ENCODE measurements at regions not wholly inside any gene's neighbourhood (a gene's known extent, or its start where the extent isn't known, plus 50 kb on each side); places are given as distances from the start of the nearest gene placed in this dataset.

DNA sequence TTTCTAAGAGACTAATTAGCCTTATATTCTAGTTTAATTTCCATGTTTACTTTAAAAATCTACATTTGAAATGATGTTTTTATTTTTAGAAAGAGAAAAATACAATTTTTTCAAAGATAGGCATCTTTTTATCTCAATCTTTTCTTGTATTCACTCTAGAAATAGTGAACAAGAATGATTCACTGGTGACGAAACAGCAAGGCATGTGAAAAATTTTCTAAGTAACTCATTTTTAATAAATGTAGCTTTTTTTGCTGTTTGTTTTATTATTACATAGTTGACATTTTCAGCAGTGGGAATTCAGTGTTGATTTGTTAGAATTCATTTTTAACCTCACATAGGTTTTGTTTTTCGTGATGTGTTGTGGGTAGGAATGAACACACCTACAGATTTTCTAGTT lies 1226.4 kb downstream of the NSUN3 start:
- no peaks in the 10 kb centered on the region for H3K27me3 Mint-ChIP-seq (ENCODE audit: low read depth)
- DNase-seq (ENCODE audit: low spot score), result no peak
- H3K27ac Mint-ChIP-seq, result no peak overlapping the region
- H3K9me3 Mint-ChIP-seq, result peaks cover 20% of the 10 kb centered on the region
- H3K4me3 Mint-ChIP-seq, result no peak overlapping the region
- no peaks in the 10 kb centered on the region for H3K4me1 Mint-ChIP-seq (ENCODE audit: low read depth)
- no peaks in the 10 kb centered on the region for H3K36me3 Mint-ChIP-seq (ENCODE audit: low read depth)

DNA sequence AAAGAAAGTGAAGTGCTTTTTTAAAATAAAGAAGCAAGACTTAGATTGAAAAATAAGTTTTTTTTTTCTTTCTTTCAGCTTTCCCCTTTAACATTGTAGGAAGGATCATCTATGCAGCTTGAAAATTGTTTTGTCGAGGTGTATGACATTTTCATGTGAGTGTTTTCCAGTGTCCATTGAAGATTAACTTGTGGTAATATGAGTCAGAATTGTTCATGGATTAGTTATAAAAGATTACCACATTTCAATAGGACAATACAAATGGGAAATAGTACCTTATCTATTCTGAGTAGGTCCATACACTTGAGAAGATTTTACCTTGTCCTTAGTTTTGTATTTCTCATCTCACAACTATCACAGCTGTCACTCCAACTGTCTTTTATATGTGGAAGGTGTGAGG lies 1234.7 kb downstream of the NSUN3 start:
- Mint-ChIP-seq H3K4me3 (no peak overlapping the region), H3K4me1 (ENCODE audit: low read depth) (no peaks in the 10 kb centered on the region), H3K9me3 (peaks cover 12% of the 10 kb centered on the region), H3K27ac (no peak overlapping the region), H3K27me3 (ENCODE audit: low read depth) (no peaks in the 10 kb centered on the region), H3K36me3 (ENCODE audit: low read depth) (no peaks in the 10 kb centered on the region)
- DNase-seq (ENCODE audit: low spot score), result no peak

DNA sequence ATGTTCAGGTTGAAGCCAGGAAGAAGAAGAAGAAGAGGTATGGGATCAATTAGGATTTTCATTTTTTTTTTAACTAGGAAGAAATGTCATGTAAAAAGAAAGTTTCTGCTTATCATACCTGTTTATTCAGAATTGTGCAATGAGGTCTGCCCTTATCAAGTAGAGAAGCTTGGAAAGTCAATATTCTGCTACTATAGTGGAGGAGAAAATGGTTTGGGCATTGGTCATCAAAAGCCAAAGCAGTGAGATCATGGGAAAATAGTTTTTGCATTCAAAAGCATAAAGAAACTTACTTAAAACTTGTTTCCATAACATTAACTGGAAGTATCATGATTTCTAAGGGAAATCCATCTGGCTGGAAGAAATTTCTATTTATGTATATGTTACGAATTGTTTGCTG lies 1239.2 kb downstream of the NSUN3 start:
- H3K27ac Mint-ChIP-seq, result no peak overlapping the region
- H3K36me3 Mint-ChIP-seq (ENCODE audit: low read depth), result no peaks in the 10 kb centered on the region

DNA sequence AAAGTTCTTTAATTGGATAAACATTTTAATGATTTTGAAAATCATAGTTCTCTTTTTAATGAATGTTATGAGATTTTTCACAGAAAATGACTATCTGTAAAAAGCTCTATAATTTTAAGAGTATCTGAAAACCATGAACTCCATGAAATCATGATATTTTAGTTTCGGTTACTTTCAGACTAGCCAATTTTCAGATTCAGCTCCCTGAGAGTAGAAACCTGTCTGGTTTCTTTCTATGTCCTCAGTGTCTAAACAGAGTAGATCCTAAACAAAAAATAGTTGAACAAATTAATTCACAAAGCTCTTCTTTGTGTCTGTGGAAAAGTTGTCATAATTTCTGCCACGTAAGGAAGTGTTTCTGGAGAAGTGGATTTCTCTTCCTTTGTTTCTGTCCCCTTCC lies 1247.7 kb downstream of the NSUN3 start:
- H3K4me1 Mint-ChIP-seq (ENCODE audit: low read depth), result no peaks in the 10 kb centered on the region
- no peak for DNase-seq (ENCODE audit: low spot score)
- peaks cover 40% of the 10 kb centered on the region for H3K9me3 Mint-ChIP-seq
- H3K27me3 Mint-ChIP-seq (ENCODE audit: low read depth), result no peaks in the 10 kb centered on the region
- no peak overlapping the region for H3K4me3 Mint-ChIP-seq
- no peak overlapping the region for H3K27ac Mint-ChIP-seq
- no peaks in the 10 kb centered on the region for H3K36me3 Mint-ChIP-seq (ENCODE audit: low read depth)

More for the DNA sequence above, 1239.2 kb downstream of the NSUN3 start:
- no peak overlapping the region for H3K4me3 Mint-ChIP-seq
- peaks cover 15% of the 10 kb centered on the region for H3K9me3 Mint-ChIP-seq
- DNase-seq (ENCODE audit: low spot score), result no peak
- no peaks in the 10 kb centered on the region for H3K27me3 Mint-ChIP-seq (ENCODE audit: low read depth)
- no peaks in the 10 kb centered on the region for H3K4me1 Mint-ChIP-seq (ENCODE audit: low read depth)

DNA sequence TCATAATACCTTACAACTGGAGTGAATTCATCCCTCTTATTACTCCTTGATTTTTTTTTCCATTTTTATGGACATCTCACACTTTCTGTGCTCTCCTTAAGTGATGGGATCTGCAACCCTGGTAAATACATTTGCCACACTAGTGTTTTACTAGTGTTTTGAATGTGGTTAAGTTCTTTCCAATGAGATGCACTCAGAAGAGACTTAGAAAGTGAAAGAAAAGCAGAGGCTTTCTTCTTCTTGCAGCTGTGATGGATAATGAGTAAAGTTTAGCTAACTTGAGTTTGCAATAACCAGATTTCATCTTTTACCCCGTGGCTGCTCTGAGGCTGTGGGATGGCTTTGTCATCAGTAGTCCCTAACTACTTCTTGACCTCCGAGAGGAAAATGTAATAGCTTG lies 1248.4 kb downstream of the NSUN3 start:
- Mint-ChIP-seq H3K27ac (no peak overlapping the region), H3K27me3 (ENCODE audit: low read depth) (no peaks in the 10 kb centered on the region), H3K4me1 (ENCODE audit: low read depth) (no peaks in the 10 kb centered on the region), H3K4me3 (no peak overlapping the region), H3K36me3 (ENCODE audit: low read depth) (no peaks in the 10 kb centered on the region), H3K9me3 (peaks cover 36% of the 10 kb centered on the region)
- no peak for DNase-seq (ENCODE audit: low spot score)

DNA sequence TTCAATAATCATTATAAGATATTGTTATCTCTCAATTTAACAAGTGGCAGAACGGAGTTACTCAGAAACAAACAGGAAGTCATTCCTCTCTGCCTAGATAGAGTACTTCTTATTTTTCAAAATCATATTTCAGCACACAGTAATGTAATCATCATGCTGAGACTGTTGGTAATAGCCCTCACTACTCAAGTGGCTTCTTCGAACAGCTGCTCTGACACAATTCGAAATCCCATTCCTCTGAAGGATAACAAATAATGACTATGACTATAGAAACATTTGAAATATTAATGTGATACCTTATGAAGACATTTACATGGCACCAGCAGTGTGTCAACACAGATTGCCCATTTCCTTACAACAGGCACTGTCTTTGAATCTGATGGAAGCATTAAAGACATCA lies 1249.8 kb downstream of the NSUN3 start:
- Mint-ChIP-seq H3K9me3 (peaks cover 30% of the 10 kb centered on the region), H3K27ac (no peak overlapping the region), H3K27me3 (ENCODE audit: low read depth) (no peaks in the 10 kb centered on the region), H3K36me3 (ENCODE audit: low read depth) (no peaks in the 10 kb centered on the region), H3K4me3 (no peak overlapping the region), H3K4me1 (ENCODE audit: low read depth) (no peaks in the 10 kb centered on the region)
- no peak for DNase-seq (ENCODE audit: low spot score)

DNA sequence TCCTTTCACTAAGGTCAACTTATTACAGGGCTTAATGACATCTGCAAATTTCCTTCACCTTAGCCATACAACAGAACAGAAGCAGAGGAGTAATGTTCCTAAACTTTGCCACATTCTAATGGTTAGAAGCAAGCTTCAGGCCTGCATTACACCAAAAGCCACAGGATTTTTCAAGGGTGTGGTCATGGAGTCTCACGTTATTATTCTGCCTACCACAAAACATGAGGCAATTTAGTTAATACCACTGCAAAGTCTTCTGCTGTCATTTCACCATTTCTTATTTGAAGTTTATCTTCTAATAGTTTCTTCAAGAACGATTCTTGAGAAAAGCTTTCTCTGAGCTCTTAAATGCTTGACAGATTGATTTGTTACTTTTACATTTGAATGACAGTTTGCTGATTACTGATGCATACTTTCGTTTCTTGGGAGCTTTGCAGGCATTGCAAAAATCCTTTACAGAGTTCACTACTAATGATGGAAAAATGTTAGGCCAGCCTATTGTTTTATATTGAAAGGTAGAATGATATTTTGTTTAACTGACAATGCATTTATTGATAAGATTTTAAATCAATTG lies 1257.1 kb downstream of the NSUN3 start:
- Mint-ChIP-seq H3K27ac (no peak overlapping the region), H3K4me3 (no peak overlapping the region)
- DNase-seq (ENCODE audit: low spot score), result no peak

DNA sequence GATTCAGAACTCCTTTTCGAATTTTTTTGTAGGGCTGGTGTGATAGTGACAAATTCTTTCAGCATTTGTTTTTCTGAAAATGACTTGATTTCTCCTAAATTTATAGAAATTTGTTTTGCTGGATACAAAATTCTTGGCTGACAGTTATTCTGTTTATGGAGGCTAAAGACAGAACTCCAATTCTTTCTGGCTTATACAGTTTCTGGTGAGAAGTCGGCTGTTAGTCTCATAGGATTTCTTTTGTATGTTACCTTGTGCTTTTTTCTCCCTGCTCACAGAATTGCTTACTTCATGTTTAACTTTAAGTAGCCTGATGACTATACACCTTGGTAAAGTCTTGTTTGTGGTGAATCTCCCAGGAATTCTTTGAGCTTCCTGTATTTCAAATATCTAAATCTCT lies 1264.6 kb downstream of the NSUN3 start:
- no peak overlapping the region for H3K27ac Mint-ChIP-seq
- no peak for DNase-seq (ENCODE audit: low spot score)
- H3K36me3 Mint-ChIP-seq (ENCODE audit: low read depth), result no peaks in the 10 kb centered on the region
- no peak overlapping the region for H3K4me3 Mint-ChIP-seq
- H3K27me3 Mint-ChIP-seq (ENCODE audit: low read depth), result no peaks in the 10 kb centered on the region
- H3K9me3 Mint-ChIP-seq, result peaks cover 46% of the 10 kb centered on the region
- no peaks in the 10 kb centered on the region for H3K4me1 Mint-ChIP-seq (ENCODE audit: low read depth)

More for the DNA sequence above, 1257.1 kb downstream of the NSUN3 start:
- H3K4me1 Mint-ChIP-seq (ENCODE audit: low read depth), result no peaks in the 10 kb centered on the region
- peaks cover 15% of the 10 kb centered on the region for H3K9me3 Mint-ChIP-seq
- no peaks in the 10 kb centered on the region for H3K27me3 Mint-ChIP-seq (ENCODE audit: low read depth)
- H3K36me3 Mint-ChIP-seq (ENCODE audit: low read depth), result no peaks in the 10 kb centered on the region

DNA sequence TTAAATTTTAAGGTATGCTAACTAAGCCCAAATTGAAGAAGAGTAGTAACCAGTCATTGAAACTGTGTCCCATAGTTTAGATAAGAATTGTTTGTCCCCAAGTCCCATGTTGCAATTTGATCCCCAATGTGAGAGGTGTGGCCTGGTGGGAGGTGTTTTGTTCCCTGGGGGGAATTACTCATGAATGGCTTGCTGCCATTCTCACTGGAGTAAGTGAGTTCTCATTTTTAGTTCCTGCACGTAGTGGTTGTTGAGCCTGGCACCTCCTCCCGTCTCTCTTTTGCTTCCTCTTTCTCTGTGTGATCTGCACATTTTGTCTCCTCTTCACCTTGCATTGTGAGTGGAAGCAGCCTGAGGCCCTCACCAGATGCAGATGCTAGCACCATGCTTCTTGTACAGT lies 1271.0 kb downstream of the NSUN3 start:
- H3K27ac Mint-ChIP-seq, result no peak overlapping the region
- no peaks in the 10 kb centered on the region for H3K27me3 Mint-ChIP-seq (ENCODE audit: low read depth)
- no peak for DNase-seq (ENCODE audit: low spot score)
- no peaks in the 10 kb centered on the region for H3K4me1 Mint-ChIP-seq (ENCODE audit: low read depth)
- H3K4me3 Mint-ChIP-seq, result no peak overlapping the region
- H3K36me3 Mint-ChIP-seq (ENCODE audit: low read depth), result no peaks in the 10 kb centered on the region
- peaks cover 18% of the 10 kb centered on the region for H3K9me3 Mint-ChIP-seq

DNA sequence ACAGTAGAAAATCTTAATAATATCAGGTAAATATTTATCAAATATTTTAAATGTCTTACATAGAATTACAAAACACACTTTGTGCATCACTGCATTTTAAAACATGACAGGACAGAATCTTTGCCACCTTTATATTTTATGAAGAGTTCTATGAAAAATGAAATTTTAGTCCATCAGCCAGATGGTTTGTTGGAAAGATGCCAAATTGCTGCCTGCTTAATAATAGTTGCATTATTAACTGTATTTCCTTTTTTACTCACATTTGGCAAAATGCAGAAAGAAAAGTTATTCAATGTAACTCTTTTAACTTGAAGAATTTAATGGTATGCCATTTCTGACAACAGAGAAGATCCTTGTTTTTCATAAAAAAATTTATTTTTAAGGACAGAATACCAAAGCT lies 1271.6 kb downstream of the NSUN3 start:
- no peaks in the 10 kb centered on the region for H3K27me3 Mint-ChIP-seq (ENCODE audit: low read depth)
- no peaks in the 10 kb centered on the region for H3K36me3 Mint-ChIP-seq (ENCODE audit: low read depth)
- no peaks in the 10 kb centered on the region for H3K4me1 Mint-ChIP-seq (ENCODE audit: low read depth)
- no peak overlapping the region for H3K27ac Mint-ChIP-seq
- no peak for DNase-seq (ENCODE audit: low spot score)
- H3K9me3 Mint-ChIP-seq, result peaks cover 16% of the 10 kb centered on the region
- no peak overlapping the region for H3K4me3 Mint-ChIP-seq

DNA sequence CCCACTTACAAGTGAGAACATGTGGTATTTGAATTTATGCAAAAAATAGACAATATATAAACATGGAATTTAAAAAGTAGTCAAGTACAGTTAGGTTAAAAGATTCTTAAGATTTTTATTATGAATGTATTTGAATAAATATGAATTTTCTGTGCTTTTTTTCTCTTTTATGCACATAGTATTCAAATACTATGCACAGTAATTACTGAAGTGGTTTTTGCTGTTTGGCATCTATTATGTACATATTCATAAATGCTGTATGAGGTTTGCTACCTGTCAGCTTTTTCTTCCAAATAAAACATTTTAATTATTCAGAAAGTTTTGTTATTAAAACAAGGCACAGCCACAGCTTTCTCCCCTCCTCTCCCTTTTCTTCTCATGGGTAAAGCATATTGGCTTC lies 1272.7 kb downstream of the NSUN3 start:
- no peaks in the 10 kb centered on the region for H3K36me3 Mint-ChIP-seq (ENCODE audit: low read depth)
- no peak for DNase-seq (ENCODE audit: low spot score)
- H3K4me1 Mint-ChIP-seq (ENCODE audit: low read depth), result no peaks in the 10 kb centered on the region
- H3K9me3 Mint-ChIP-seq, result peaks cover 5% of the 10 kb centered on the region
- H3K4me3 Mint-ChIP-seq, result no peak overlapping the region
- H3K27me3 Mint-ChIP-seq (ENCODE audit: low read depth), result no peaks in the 10 kb centered on the region
- H3K27ac Mint-ChIP-seq, result no peak overlapping the region

DNA sequence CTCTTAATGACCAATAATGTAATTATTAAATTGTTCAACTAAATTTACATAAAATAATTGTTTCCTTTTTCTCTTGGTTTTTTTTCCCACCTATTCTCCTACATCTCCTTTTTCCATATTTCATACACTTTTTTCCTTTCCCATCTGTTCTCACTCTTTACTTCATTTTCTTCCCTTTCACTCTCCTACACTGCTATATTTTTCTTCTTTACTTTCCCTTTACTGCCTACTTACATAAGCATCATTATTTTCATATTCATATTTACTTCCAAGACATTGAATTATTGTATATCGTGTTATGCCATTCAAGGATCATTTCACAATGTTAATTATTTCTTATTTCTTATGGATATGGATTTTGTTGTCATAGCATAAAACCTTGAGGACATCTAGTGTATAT lies 1275.6 kb downstream of the NSUN3 start:
- no peak overlapping the region for H3K27ac Mint-ChIP-seq
- H3K4me1 Mint-ChIP-seq (ENCODE audit: low read depth), result no peaks in the 10 kb centered on the region
- no peak for DNase-seq (ENCODE audit: low spot score)
- peaks cover 8% of the 10 kb centered on the region for H3K9me3 Mint-ChIP-seq
- no peak overlapping the region for H3K4me3 Mint-ChIP-seq
- H3K36me3 Mint-ChIP-seq (ENCODE audit: low read depth), result no peaks in the 10 kb centered on the region
- no peaks in the 10 kb centered on the region for H3K27me3 Mint-ChIP-seq (ENCODE audit: low read depth)

DNA sequence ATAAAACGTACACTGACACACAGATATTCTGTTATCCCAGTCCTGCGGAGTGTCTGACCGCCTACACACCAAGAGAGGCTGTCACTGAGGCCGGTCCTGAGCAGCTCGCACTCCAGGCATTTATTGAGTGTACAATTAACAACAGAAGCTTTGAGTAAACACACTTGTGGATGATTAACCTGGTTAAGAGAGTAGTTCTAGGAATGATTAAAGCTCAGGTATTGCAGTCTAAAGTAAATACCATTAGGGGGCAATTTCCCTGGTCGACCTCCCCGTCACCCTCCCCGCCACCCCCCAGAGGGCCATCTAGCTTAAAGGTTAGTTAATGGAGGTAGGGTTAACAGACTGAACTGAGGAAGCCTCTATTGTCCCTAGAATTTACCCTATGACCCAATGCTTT lies 1278.5 kb downstream of the NSUN3 start:
- Mint-ChIP-seq H3K27me3 (ENCODE audit: low read depth) (no peaks in the 10 kb centered on the region), H3K36me3 (ENCODE audit: low read depth) (no peaks in the 10 kb centered on the region), H3K4me3 (no peak overlapping the region), H3K9me3 (peaks cover 8% of the 10 kb centered on the region), H3K27ac (no peak overlapping the region), H3K4me1 (ENCODE audit: low read depth) (no peaks in the 10 kb centered on the region)
- no peak for DNase-seq (ENCODE audit: low spot score)

DNA sequence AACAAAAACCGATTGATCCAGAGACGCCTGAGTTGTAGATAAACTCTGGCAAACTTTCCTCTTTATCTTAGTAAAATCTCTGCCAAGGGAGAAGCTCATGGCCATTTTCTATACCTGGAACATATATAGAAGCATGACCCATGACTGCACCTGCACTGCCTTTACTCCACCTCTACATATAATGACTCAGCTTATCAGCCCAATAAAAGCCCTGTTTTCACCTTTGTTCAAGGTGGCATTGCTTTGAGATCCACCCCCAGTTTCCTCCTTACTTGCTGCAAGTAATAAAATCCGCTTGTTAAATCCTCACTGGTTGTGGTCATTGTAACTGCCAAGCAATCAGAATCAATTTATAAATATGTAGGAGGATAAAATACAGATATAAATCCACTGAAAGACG lies 1280.4 kb downstream of the NSUN3 start:
- no peak overlapping the region for H3K27ac Mint-ChIP-seq
- no peak for DNase-seq (ENCODE audit: low spot score)
- H3K27me3 Mint-ChIP-seq (ENCODE audit: low read depth), result no peaks in the 10 kb centered on the region
- peaks cover 8% of the 10 kb centered on the region for H3K9me3 Mint-ChIP-seq
- H3K4me1 Mint-ChIP-seq (ENCODE audit: low read depth), result no peaks in the 10 kb centered on the region
- no peaks in the 10 kb centered on the region for H3K36me3 Mint-ChIP-seq (ENCODE audit: low read depth)
- no peak overlapping the region for H3K4me3 Mint-ChIP-seq

DNA sequence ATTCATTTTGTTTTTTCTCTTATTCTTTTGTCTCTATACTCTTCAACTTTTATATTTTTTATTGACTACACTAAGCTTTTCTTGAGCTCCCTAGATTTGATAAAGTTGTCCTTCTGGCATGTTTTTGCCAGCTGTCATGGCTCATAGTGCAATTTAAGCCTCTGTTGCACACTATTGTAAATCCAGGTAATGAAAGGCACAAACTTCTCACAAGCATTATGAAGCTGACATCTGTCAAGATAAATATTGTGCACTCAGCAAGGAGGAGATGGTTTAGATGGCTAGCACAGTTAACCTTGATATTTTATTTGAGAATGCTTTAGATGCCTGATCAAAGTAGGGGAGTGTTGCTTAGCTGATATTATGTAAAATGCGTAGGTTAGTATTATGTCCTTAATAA lies 1280.9 kb downstream of the NSUN3 start:
- Mint-ChIP-seq H3K4me1 (ENCODE audit: low read depth) (no peaks in the 10 kb centered on the region), H3K4me3 (no peak overlapping the region)

More for the DNA sequence above, 1280.9 kb downstream of the NSUN3 start:
- H3K27me3 Mint-ChIP-seq (ENCODE audit: low read depth), result no peaks in the 10 kb centered on the region
- no peaks in the 10 kb centered on the region for H3K36me3 Mint-ChIP-seq (ENCODE audit: low read depth)
- DNase-seq (ENCODE audit: low spot score), result no peak
- peaks cover 8% of the 10 kb centered on the region for H3K9me3 Mint-ChIP-seq
- H3K27ac Mint-ChIP-seq, result no peak overlapping the region

Data from T-helper 2 cell treated with Interferon-gamma antibody and Interleukin-4, amounts not matched to agents 5 μg/mL and 100 μg/mL, for 36 hours (primary cell).